K562 (cell line): ENCODE measurements at regions not wholly inside any gene's neighbourhood (a gene's known extent, or its start where the extent isn't known, plus 50 kb on each side); places are given as distances from the start of the nearest gene placed in this dataset.

Experiments used
- ARID3B ChIP-seq: fragments of 250-450 bp; sonication (Bioruptor Pico); IDR thresholded peaks from 2 replicates; pipeline ENCODE4 v1.4.0; 2020; ENCODE audit warnings: borderline replicate concordance
- CBX5 ChIP-seq: IDR thresholded peaks from 2 replicates; pipeline ENCODE4 v1.6.1; 2014; ENCODE audit warnings: low read depth, borderline replicate concordance
- CC2D1A ChIP-seq: fragments of 450-650 bp; IDR thresholded peaks from 2 replicates; pipeline ENCODE4 v1.6.1; 2017; ENCODE audit warnings: mild to moderate bottlenecking
- GABPA ChIP-seq: fragments of 200-800 bp; sonication (Bioruptor generic); conservative IDR thresholded peaks from 2 replicates; pipeline ENCODE4 v1.6.1; 2016; ENCODE audit warnings: low read depth, missing genetic modification characterization, missing compliant biosample characterization
- NFYB ChIP-seq: IDR thresholded peaks from 2 replicates; pipeline ENCODE4 v1.6.1; 2011; ENCODE audit warnings: mild to moderate bottlenecking, moderate library complexity; ENCODE audit not compliant: insufficient read length; ENCODE audit errors: extremely low read depth
- PATZ1 ChIP-seq: fragments of 250-450 bp; sonication (Bioruptor Pico); IDR thresholded peaks from 2 replicates; pipeline ENCODE4 v1.5.0; 2020; ENCODE audit warnings: mild to moderate bottlenecking, borderline replicate concordance
- PHF8 ChIP-seq: fragments of 200-600 bp; sonication (generic); IDR thresholded peaks from 2 replicates; pipeline ENCODE4 v1.6.1; 2012; ENCODE audit warnings: mixed run types, mild to moderate bottlenecking, inconsistent platforms, low read length, moderate library complexity, borderline replicate concordance
- POLR2B ChIP-seq: fragments of 450-650 bp; IDR thresholded peaks from 2 replicates; pipeline ENCODE4 v1.6.1; 2018; ENCODE audit warnings: low read depth; ENCODE audit not compliant: partially characterized antibody
- POLR2G ChIP-seq: fragments of 200-400 bp; formaldehyde crosslinking; IDR thresholded peaks from 2 replicates; pipeline ENCODE4 v1.6.1; 2017; ENCODE audit warnings: low read depth, mild to moderate bottlenecking, antibody characterized with exemption, low read length, moderate library complexity
- RBM25 ChIP-seq: fragments of 200-400 bp; formaldehyde crosslinking; IDR thresholded peaks from 2 replicates; pipeline ENCODE4 v1.6.1; 2018; ENCODE audit warnings: low read length, low read depth, moderate library complexity; ENCODE audit not compliant: severe bottlenecking
- RFX1 ChIP-seq: fragments of 450-650 bp; IDR thresholded peaks from 2 replicates; pipeline ENCODE4 v1.6.1; 2016; ENCODE audit warnings: mild to moderate bottlenecking, moderate library complexity
- SAP30 ChIP-seq: fragments of 200-600 bp; sonication (generic); IDR thresholded peaks from 2 replicates; pipeline ENCODE4 v1.6.1; 2012; ENCODE audit warnings: borderline replicate concordance, low read depth, mild to moderate bottlenecking, moderate library complexity, low read length, control low read depth, inconsistent platforms; ENCODE audit not compliant: insufficient read depth, poor library complexity, severe bottlenecking
- ZBTB40 ChIP-seq, 2 experiments: fragments of 450-650 bp in 1 of 2; sonication (generic) in 1 of 2; formaldehyde crosslinking in 1 of 2; IDR thresholded peaks; 2 replicates each; pipeline versions ENCODE4 v1.7.1 to v1.9.0; 2016 to 2022; ENCODE audit warnings: inconsistent platforms in 1 of 2, mild to moderate bottlenecking in 1 of 2, missing genetic modification reagents in 1 of 2
- ZFX ChIP-seq: sonication (generic); formaldehyde crosslinking; IDR thresholded peaks from 2 replicates; pipeline ENCODE4 v1.8.0; 2022; ENCODE audit warnings: mild to moderate bottlenecking, missing genetic modification reagents, moderate library complexity
- ZNF584 ChIP-seq: fragments of 200-800 bp; sonication (Bioruptor generic); IDR thresholded peaks from 2 replicates; pipeline ENCODE4 v1.6.1; 2016; ENCODE audit warnings: low read depth, mild to moderate bottlenecking, missing genetic modification characterization, missing compliant biosample characterization

DNA sequence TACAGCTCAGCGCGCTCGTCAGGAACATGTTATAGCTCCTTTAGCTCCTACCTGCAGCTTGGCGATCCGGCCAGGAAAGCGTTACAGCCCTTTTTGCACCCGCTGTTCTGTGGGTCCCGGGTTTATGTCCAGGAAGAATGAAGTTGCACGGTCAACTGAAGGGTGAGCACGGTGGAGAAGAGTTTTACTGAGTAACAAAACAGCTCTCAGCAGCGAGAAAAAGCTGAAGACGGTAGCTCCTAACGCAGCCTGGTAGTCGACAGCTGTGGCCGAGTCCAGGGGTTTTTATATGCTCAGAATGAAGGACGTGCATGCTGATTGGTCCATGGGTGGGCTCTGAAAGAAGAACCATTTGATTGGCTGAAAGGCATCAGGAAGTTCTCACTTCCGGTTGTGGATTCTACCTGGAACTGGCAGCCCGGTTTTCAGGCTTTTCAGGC, 1830.1 kb upstream of the NUDT12 start (continued):
- TF ChIP-seq PHF8: peak; percentile 87
- no peak for TF ChIP-seq RFX1
- TF ChIP-seq SAP30: peak; percentile 58
- TF ChIP-seq CBX5: no peak
- TF ChIP-seq CC2D1A: peak; percentile 90
- peak; percentile 68 for TF ChIP-seq POLR2G
- peak; percentile 83 for TF ChIP-seq GABPA (tag)
- TF ChIP-seq POLR2B: peak; percentile 92
- peak; percentile 62 for TF ChIP-seq RBM25
- TF ChIP-seq ZBTB40 (IDR thresholded peaks at IDR 0.05): peak; percentile 68
- TF ChIP-seq ZBTB40 (CRISPR knock-in tag; IDR thresholded peaks at IDR 0.05): no peak
- peak; percentile 67 for TF ChIP-seq NFYB
- TF ChIP-seq ARID3B (CRISPR knock-in tag): no peak
- TF ChIP-seq PATZ1 (CRISPR knock-in tag): no peak
- no peak for TF ChIP-seq ZNF584 (CRISPR knock-in tag)
- peak; percentile 36; the same call in 1 of the 2 replicates for TF ChIP-seq ZFX
